MCF 10A (cell line): ENCODE measurements at regions not wholly inside any gene's neighbourhood (a gene's known extent, or its start where the extent isn't known, plus 50 kb on each side); places are given as distances from the start of the nearest gene placed in this dataset.

ENCODE experiments used
- BruUV-seq: library from RNA; stranded (reverse); fragments of 400-500 nt; replicated peaks from 2 replicates; lab custom pipeline; 2021; lab: Mats Ljungman, UMichigan
- CTCF ChIA-PET: fragments of 300-600 bp; sonication (Branson Sonifier 250); formaldehyde crosslinking; extraction: SDS; loops from one replicate; lab custom pipeline; 2021; ENCODE audit warnings: antibody characterized with exemption, inconsistent platforms; lab: Yijun Ruan, JAX
- POLR2A ChIA-PET: fragments of 300-600, 350-650 bp; sonication (Branson Sonifier 250); formaldehyde crosslinking; extraction: SDS; loops from one replicate; lab custom pipeline; 2020; ENCODE audit warnings: antibody characterized with exemption, inconsistent platforms; lab: Yijun Ruan, JAX
- DNase-seq: peaks from one replicate; pipeline ENCODE4 v3.0.0-alpha.2; 2018; ENCODE audit not compliant: unreplicated experiment
- H3K27ac Mint-ChIP-seq: one replicate; pipeline ENCODE4 v1.8.0; 2022; ENCODE audit warnings: mild to moderate bottlenecking, low read depth, mixed read lengths; ENCODE audit not compliant: unreplicated experiment
- H3K27me3 Mint-ChIP-seq: one replicate; pipeline ENCODE4 v1.8.0; 2022; ENCODE audit warnings: mixed read lengths; ENCODE audit not compliant: insufficient read depth, unreplicated experiment
- H3K36me3 Mint-ChIP-seq: one replicate; pipeline ENCODE4 v1.8.0; 2022; ENCODE audit warnings: mild to moderate bottlenecking, moderate library complexity, mixed read lengths; ENCODE audit not compliant: insufficient read depth, unreplicated experiment
- H3K4me1 Mint-ChIP-seq: one replicate; pipeline ENCODE4 v1.8.0; 2022; ENCODE audit warnings: mixed read lengths; ENCODE audit not compliant: insufficient read depth, unreplicated experiment
- H3K4me3 Mint-ChIP-seq: one replicate; pipeline ENCODE4 v1.8.0; 2022; ENCODE audit warnings: mild to moderate bottlenecking, moderate library complexity, mixed read lengths; ENCODE audit not compliant: unreplicated experiment
- H3K9me3 Mint-ChIP-seq: one replicate; pipeline ENCODE4 v1.8.0; 2022; ENCODE audit warnings: mixed read lengths; ENCODE audit not compliant: unreplicated experiment
- CTCF ChIP-seq: fragments of 200-600 bp; IDR thresholded peaks from one replicate; pipeline ENCODE4 v1.8.0; 2022; ENCODE audit warnings: antibody characterized with exemption, mild to moderate bottlenecking; ENCODE audit not compliant: unreplicated experiment
- intact Hi-C: fragments of 100-400 bp; cut with micrococcal nuclease; formaldehyde crosslinking; loops from 2 replicates; pipeline ENCODE4 v1.14.1; 2022

DNA sequence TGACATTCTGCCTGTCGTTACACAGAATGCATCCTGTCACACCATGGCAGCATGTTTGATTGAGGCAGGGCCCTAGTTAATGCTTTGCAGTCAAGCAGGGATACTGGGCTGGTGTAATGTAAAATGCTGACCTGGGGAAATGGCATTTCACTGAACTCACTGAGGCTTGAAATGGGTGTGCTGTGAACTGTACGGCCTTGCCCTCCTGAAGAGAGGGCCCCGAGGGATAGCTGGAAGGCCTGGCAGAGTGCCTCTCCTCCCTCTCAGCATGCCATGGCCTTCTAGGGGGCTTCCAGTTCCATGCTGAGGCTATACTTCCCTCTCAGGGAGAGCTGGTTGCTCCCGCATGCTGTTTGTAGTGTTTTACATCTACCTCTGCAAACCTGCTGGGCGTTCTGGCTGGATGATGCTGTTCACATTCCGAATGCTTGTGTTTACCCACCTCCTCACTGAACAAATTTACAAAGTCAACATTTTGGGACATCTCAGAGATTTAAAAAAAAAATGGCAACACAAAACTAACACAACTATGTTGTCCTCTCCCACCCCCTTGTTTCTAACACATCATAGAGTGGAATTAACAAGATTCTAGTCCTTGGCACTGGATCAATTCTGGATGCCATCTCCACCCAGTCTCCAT lies 416.7 kb upstream of the CADM1 start:
- POLR2A ChIA-PET = no interaction called here
- BruUV-seq = no TSS peak
- intact Hi-C loops = no loop called here
- no peak for TF ChIP-seq CTCF
- Mint-ChIP-seq H3K36me3 (no peaks in the 10 kb centered on the region), H3K4me1 (no peaks in the 10 kb centered on the region), H3K27ac (no peak overlapping the region), H3K9me3 (peaks cover 18% of the 10 kb centered on the region), H3K27me3 (no peaks in the 10 kb centered on the region), H3K4me3 (no peak overlapping the region)
- DNase-seq = no peak
- CTCF ChIA-PET = no interaction called here

- no peak for TF ChIP-seq CTCF
- CTCF ChIA-PET = interaction anchor here (0.6 kb wide), 1 partner anchor 364 kb away, joined by 4 read pairs; no protein-coding TSS in a partner anchor
- H3K9me3 Mint-ChIP-seq = peaks cover 18% of the 10 kb centered on the region
- BruUV-seq = no TSS peak
- H3K27ac Mint-ChIP-seq = no peak overlapping the region
- H3K4me3 Mint-ChIP-seq = no peak overlapping the region
- intact Hi-C loops = no loop called here
- POLR2A ChIA-PET = no interaction called here
- no peaks in the 10 kb centered on the region for H3K27me3 Mint-ChIP-seq
- H3K36me3 Mint-ChIP-seq = no peaks in the 10 kb centered on the region
- no peaks in the 10 kb centered on the region for H3K4me1 Mint-ChIP-seq
- DNase-seq = no peak
Measured at GRCh38 chr11:115920092-115920461, 415.9 kb upstream of the CADM1 start.

DNA sequence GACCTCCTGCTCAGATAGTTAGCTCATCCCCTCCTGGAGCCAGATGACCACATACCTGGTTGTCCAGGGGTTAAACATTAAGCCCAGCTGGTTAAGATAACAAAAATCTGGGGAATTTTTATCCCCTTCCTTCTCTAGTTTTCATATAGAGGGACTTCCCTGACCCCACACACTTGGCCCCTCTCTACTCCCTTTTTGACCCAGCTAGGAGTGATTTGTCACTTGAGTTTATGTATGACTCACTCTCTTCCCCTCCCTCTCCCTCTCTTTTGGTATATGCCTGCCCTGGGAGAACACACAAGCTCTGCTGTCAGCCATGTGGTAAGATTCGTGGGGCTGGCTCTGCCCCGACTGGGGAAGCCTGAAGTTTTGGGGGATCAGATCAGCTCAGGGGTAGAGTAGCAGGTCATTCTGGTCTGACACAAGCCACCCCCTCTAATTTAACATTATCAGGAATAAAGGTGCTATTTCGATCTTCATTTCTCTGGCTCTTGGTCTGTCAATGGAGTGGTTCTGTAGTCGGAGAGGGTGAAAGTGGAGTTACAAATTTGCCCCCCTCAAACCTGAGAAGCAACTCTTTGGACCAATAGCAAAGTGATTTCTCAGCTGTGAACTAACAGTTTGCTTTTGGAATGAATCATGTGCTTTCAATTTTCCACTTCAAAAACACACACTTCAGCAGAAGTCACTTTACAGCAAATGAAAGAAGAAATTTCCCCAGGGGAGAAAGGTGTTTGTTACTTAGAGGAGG lies 415.3 kb upstream of the CADM1 start:
- intact Hi-C loops = no loop called here
- no peak overlapping the region for H3K4me3 Mint-ChIP-seq
- no peaks in the 10 kb centered on the region for H3K36me3 Mint-ChIP-seq
- no TSS peak for BruUV-seq
- H3K27me3 Mint-ChIP-seq = no peaks in the 10 kb centered on the region
- no peak for DNase-seq
- peaks cover 18% of the 10 kb centered on the region for H3K9me3 Mint-ChIP-seq
- POLR2A ChIA-PET = no interaction called here
- no peak for TF ChIP-seq CTCF
- CTCF ChIA-PET = interaction anchor here (0.6 to 0.7 kb wide), 2 partner anchors 365 to 749 kb away, joined by 3 to 4 read pairs; no protein-coding TSS in a partner anchor
- H3K4me1 Mint-ChIP-seq = no peaks in the 10 kb centered on the region
- H3K27ac Mint-ChIP-seq = no peak overlapping the region

DNA sequence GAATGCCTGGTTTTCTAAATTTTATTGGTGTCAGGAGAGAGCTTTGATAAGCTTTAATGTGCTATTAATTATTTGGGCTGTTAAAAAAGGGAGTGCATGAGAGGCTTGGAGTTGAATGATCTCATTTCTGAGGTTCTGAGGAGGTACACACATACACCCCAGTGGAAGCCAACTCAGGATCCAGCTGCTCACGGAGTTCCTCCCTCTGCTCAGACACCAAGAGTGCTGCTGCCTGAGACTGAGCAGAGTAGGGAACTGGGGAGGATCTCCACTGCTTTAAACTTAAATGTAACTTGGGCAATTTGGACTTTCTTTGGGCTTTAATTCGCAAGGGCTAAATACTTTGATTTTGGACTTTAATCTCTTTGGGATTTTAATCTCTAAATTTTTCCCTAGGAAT lies 414.4 kb upstream of the CADM1 start:
- Mint-ChIP-seq H3K4me3 (no peak overlapping the region), H3K36me3 (no peaks in the 10 kb centered on the region), H3K9me3 (peaks cover 20% of the 10 kb centered on the region), H3K27ac (no peak overlapping the region), H3K27me3 (no peaks in the 10 kb centered on the region), H3K4me1 (no peaks in the 10 kb centered on the region)
- BruUV-seq = no TSS peak
- DNase-seq = no peak
- intact Hi-C loops = no loop called here
- ChIA-PET CTCF (no interaction called here), POLR2A (no interaction called here)
- TF ChIP-seq CTCF = no peak
